Skin epidermis (tissue), 12 donors: ENCODE measurements at regions not wholly inside any gene's neighbourhood (a gene's known extent, or its start where the extent isn't known, plus 50 kb on each side); places are given as distances from the start of the nearest gene placed in this dataset.

Experiments used
- H3K27ac ChIP-seq, 21 experiments: fragments of 200-600 bp; sonication (generic) in 11 of 21; one replicate each; pipeline ENCODE4 v1.5.0; 2020; ENCODE audit warnings: mild to moderate bottlenecking in 3 of 21, inconsistent platforms in 2 of 21, moderate library complexity in 2 of 21
- H3K4me3 ChIP-seq, 7 experiments: fragments of 200-600 bp; sonication (generic) in 2 of 7; one replicate each; pipeline ENCODE4 v1.5.0; 2020; ENCODE audit warnings: inconsistent platforms in 2 of 7, mild to moderate bottlenecking in 2 of 7, moderate library complexity in 1 of 7

DNA sequence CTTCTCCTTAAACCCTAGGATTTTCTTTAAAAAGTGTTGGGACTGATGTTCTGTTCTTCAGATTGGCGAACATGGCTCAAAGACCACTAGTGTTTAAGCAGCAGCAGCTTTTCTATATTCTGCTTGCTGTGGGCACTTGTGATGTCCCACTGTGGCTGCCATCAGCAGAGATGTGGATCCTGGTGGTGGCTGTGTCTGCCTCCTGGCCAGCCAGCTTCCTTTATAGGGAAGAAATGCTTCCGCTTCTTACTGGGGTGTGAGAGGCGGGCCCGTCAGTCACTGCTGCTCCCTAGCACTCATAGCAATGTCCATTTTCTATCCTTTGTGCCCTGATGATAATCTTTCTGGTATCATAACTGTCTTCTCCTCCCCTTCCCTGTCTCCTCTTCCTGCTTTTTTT is 66.7 kb upstream of the ESR1 start:
- H3K4me3 ChIP-seq, result no peak overlapping the region
- no peak overlapping the region for H3K27ac ChIP-seq

DNA sequence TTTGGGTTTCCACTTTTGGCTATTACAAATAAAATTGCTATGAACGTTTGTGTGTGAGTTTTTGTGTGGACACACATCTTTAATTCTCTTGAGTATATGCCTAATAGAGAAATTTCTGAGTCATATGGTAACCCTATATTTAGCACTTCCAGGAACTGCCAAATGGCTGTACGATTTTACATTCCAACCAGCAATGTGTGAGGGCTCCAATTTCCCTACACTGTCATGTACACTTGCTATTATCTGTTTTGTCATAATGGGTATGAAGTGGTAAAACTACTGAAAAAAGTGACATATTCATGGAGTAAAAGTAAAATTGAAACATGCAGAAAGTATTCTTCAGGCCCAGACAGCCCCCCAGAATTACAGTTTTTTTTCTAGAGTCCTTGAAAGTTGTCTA is 59.6 kb upstream of the ESR1 start:
- H3K27ac ChIP-seq, result no peak overlapping the region

DNA sequence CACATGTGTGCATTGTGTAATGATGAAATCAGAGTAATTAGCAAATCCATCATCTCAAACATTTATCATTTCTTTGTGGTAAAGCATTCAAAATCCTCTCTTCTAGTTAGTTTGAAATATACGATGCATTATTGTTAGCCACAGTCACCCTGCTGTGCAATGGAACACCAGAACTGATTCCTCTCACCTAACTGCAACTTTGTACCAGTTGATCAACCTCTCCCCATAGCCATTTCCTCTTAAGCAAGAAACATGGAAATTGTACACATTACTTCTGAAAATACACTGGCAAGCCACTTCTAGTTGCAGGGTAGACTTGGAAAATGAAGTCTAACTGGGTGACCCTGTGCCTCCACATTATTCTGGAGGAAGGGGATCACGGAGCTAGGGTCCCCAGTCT is 58.1 kb upstream of the ESR1 start:
- H3K4me3 ChIP-seq, result no peak overlapping the region
- H3K27ac ChIP-seq, result no peak overlapping the region

More for the DNA sequence above, 59.6 kb upstream of the ESR1 start:
- H3K4me3 ChIP-seq, result no peak overlapping the region

DNA sequence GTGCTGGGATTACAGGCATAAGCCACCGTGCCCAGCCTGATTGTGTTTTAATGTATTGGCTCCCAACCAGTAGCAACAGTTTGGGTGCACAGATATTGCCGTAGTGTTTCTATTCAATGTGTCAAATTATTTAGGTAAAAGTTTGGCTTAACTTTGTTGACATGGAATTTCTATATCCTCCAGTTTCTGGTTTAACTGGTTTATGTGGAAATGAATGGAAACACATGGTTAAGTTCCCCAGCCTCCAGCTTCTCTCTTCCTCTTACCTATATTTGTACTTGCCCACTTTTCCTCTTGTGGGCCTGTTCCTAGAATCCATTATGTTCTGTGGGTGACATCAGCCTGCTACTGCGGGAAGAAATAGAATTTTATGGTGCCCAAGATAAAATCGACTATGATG is 53.9 kb upstream of the ESR1 start:
- Histone ChIP-seq H3K4me3 (no peak overlapping the region), H3K27ac (no peak overlapping the region)

DNA sequence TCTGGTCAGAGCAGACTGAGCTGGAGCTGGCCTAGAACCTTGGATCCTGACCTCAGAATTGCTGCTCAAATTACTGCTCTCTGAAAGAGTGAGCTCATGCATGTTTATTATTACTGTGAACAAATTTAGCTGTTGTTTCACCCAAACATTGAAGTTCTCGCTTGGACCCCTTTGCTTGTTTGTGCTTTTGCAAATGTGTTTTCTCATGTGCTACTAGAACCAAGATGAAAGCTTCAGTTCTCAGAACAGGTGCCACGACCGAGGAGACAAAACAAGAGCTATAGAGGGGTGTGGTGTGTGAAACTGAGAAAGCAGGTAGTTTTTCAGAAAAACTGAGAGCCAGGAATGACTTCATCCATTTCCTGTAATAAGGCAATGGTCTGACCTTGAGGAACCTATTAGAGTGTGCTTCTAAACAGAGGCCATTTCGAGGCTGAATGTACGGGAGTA is 50.0 kb upstream of the ESR1 start:
- Histone ChIP-seq H3K4me3 (no peak overlapping the region), H3K27ac (peak overlapping the region in 5 of 21 experiments; percentile 1 to 38 (median 23))
